Hematopoietic multipotent progenitor cell treated with erythropoietin and hydrocortisone succinate and interleukin-3 and kit ligand, for 15 days (in vitro differentiated cells): ENCODE measurements at regions not wholly inside any gene's neighbourhood (a gene's known extent, or its start where the extent isn't known, plus 50 kb on each side); places are given as distances from the start of the nearest gene placed in this dataset.

Source experiments
- DNase-seq: peaks from one replicate; pipeline ENCODE4 v3.0.0-alpha.2; 2015; ENCODE audit warnings: low spot score

GRCh38 chr12:132393245-132393795, 63.9 kb upstream of the GALNT9 start:
- no peak for DNase-seq

- no peak for DNase-seq
These were observed 63.2 kb upstream of the GALNT9 start for GRCh38 chr12:132392389-132393244.

- no peak for DNase-seq
These were observed 62.1 kb upstream of the GALNT9 start for GRCh38 chr12:132391326-132392041.

DNA sequence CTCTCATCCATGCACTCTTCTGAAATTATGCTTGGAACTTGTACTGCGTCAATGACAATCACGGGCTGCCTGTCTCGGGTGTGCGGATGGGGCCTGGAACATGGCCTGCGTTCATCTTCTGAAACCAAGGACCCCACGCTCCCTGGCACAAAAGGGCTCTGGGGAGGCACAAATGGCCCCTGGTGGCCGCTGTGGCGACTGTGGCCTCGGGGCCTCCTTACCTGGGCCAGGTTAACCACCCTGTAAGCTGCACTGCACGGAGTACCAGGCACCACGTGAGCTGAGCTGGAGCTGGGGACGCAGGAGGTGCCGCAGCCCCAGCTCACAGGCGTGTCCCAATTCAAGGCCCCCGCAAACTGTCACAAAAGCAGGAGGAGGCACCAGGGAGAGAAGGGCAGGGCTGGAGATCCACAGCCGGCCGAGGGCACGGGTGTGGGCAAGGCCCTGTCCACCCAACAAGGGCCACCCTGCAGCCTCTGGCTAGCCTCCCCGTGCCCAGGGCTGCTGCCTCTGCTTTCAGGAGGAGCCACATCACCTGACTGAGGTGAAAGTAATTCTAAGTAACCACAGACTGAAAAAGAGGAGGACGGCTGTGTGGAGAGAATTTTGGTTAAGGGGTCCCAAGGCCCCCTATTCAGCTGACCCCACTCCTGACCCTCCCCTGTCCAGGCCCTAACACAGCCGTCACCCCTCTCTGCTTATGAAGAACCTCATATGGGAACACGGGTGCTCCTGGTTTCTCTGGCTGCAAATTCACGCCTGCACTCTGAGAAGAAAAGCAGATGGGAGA, 61.1 kb upstream of the GALNT9 start:
- no peak for DNase-seq

DNA sequence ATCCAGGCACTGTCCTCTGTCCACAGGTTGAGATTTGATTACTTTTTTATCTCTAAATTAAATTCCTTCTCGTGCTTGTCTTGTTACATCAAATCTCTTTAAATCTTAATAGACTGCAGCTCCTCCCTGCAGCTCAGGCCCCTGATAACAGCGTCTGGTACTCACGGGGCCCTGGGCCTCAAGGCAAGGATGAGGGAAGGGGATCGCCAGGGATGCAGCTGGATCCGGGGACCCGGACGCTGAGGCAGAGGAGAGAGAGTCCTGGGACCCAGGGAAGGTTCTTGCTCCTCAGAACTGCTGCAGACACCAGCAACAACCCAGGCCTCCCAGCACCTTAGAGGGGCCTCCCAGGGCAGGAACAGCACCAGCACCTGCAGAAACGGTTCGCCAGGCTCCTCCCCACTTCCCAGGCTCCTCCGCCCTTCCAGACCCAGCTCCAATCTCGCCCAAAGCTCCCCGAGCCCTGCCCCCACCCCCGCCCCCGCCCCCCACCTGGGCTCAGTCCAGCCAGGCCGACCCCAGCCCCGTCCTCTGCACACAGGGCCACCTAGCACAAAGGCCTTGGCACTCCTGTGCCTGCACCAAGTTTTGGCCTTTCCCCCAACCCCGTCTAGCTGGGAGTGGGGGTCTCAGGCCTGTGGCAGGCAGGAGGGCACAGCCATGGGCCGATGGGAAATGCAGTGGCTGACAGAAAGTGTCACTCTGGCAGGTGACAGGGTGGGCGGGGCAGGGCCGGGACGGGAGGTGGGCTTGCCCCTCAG, 60.3 kb upstream of the GALNT9 start:
- DNase-seq, result no peak

DNA sequence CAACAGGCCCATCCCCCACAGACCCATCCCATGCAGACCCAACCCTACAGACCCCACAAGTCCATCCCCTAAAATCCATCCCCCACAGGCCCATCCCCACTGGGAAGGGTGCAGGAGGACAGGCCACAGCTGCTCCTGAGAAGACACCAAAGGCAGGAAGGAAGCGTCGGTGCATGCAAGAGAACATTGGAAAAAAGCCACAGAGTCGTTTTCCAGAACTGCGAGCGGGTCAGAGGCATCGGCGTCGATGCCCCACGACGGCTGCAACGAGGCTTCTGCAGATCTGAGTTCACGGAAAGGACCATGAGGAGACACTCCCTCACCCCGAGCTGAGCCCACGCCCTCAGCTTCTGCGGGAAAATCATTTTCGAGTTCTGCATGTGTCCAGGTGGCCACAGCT, 59.6 kb upstream of the GALNT9 start:
- DNase-seq, result no peak

GRCh38 chr12:132388379-132389015, 59.1 kb upstream of the GALNT9 start:
- no peak for DNase-seq

DNA sequence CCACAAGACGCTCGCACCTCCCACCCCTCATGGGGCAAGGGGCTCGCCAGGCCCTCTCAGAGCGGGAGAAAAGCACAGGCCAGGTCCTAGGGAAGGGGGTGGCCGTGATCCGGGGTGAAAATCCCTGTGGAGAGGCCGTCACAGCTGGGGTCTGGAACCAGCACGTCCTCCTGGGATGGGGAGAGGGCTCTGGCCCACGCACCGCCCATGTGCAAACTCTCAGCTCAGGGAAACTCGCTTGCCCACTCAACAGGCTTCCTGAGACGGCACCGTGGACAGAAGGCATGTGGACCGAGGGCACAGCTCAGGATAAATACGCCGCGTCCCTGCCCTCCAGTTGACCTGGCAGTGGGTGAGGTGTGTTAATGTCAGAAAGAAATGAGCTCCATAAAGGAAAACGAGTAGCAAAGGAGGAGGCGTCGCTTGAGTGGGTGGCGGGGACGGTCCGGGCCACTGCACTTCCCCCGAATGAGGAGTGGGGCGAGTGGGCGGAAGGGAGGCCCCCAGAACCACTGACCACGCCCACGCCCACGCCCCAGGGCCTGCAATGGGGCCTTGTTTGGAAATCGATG, 57.6 kb upstream of the GALNT9 start:
- no peak for DNase-seq

- DNase-seq, result no peak
These were observed 56.7 kb upstream of the GALNT9 start for GRCh38 chr12:132385923-132386751.

- DNase-seq, result no peak
These were observed 55.8 kb upstream of the GALNT9 start for GRCh38 chr12:132384916-132385774.

- DNase-seq, result no peak
These were observed 51.3 kb upstream of the GALNT9 start for GRCh38 chr12:132380641-132381040.

- no peak for DNase-seq
These were observed 50.6 kb upstream of the GALNT9 start for GRCh38 chr12:132379996-132380395.

- DNase-seq, result no peak
These were observed 50.2 kb upstream of the GALNT9 start for GRCh38 chr12:132379576-132379975.
